Fibroblast of mammary gland (primary cell): ENCODE measurements at regions not wholly inside any gene's neighbourhood (a gene's known extent, or its start where the extent isn't known, plus 50 kb on each side); places are given as distances from the start of the nearest gene placed in this dataset.
A peak's percentile ranks its signal among the peaks of the same experiment; 100 is the strongest.

Experiments
- DNase-seq: peaks from one replicate; pipeline ENCODE4 v3.0.0-alpha.2; 2010; ENCODE audit warnings: low read depth
- H3K4me3 ChIP-seq: 2 replicates; pipeline ENCODE4 v1.5.1; 2011; ENCODE audit warnings: low read depth, mild to moderate bottlenecking, low read length, moderate library complexity; ENCODE audit not compliant: control insufficient read depth
- CTCF ChIP-seq: conservative IDR thresholded peaks from 2 replicates; pipeline ENCODE4 v1.5.1; 2011; ENCODE audit warnings: low read depth, low read length, inconsistent platforms; ENCODE audit not compliant: control insufficient read depth, insufficient read depth

DNA sequence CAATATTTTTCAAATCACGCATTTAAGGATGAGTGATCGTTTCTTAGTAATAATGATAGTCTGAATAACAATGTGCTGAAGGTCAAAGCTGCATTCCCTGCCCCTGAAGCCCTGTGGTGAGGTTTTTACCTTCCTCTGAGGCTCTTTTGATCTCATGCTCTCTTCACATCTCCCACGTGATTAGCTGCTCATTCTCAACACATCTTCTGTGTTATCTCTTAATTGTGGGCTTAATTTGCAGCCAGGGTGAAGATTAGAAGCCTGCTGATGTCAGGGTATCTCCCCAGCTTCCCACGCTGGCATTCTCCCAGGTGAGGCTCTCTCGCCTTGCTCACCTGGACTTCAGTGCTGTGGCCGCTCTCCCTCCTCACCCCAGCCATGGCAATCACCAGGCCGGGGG lies 109.7 kb upstream of the FOXQ1 start:
- no peak overlapping the region for H3K4me3 ChIP-seq
- no peak for DNase-seq
- TF ChIP-seq CTCF, result no peak

GRCh38 chr6:1201547-1202200 lies 110.2 kb upstream of the FOXQ1 start:
- no peak for TF ChIP-seq CTCF
- no peak for DNase-seq
- H3K4me3 ChIP-seq, result no peak overlapping the region

- DNase-seq, result peak; percentile 74
Measured at GRCh38 chr6:1200409-1201101, 111.3 kb upstream of the FOXQ1 start.

GRCh38 chr6:1200081-1200408 lies 111.9 kb upstream of the FOXQ1 start:
- no peak for TF ChIP-seq CTCF

More at GRCh38 chr6:1200409-1201101, 111.3 kb upstream of the FOXQ1 start:
- no peak overlapping the region for H3K4me3 ChIP-seq
- TF ChIP-seq CTCF, result no peak

GRCh38 chr6:1197309-1197708 lies 114.6 kb upstream of the FOXQ1 start:
- TF ChIP-seq CTCF, result no peak
- H3K4me3 ChIP-seq, result no peak overlapping the region
- no peak for DNase-seq

More at GRCh38 chr6:1200081-1200408, 111.9 kb upstream of the FOXQ1 start:
- no peak overlapping the region for H3K4me3 ChIP-seq
- no peak for DNase-seq

GRCh38 chr6:1191141-1191630 lies 120.7 kb upstream of the FOXQ1 start:
- no peak for TF ChIP-seq CTCF
- no peak overlapping the region for H3K4me3 ChIP-seq
- no peak for DNase-seq
